Muscle of leg (tissue), 3 donors: ENCODE measurements at regions not wholly inside any gene's neighbourhood (a gene's known extent, or its start where the extent isn't known, plus 50 kb on each side); places are given as distances from the start of the nearest gene placed in this dataset.
A peak's percentile ranks its signal among the peaks of the same experiment; 100 is the strongest.

ENCODE experiments used
- DNase-seq: peaks from one replicate; pipeline ENCODE4 v3.0.0; 2013
- H3K27ac ChIP-seq: one replicate; pipeline ENCODE4 v1.5.1; 2013; ENCODE audit warnings: mild to moderate bottlenecking, low read length, control low read depth
- H3K27me3 ChIP-seq: one replicate; pipeline ENCODE4 v1.6.1; 2013; ENCODE audit warnings: low read length; ENCODE audit not compliant: control insufficient read depth, insufficient read depth
- H3K36me3 ChIP-seq: one replicate; pipeline ENCODE4 v1.6.1; 2013; ENCODE audit warnings: low read length; ENCODE audit not compliant: control insufficient read depth, insufficient read depth
- H3K4me1 ChIP-seq: one replicate; pipeline ENCODE4 v1.6.1; 2013; ENCODE audit warnings: low read length; ENCODE audit not compliant: control insufficient read depth, insufficient read depth
- H3K4me3 ChIP-seq: one replicate; pipeline ENCODE4 v1.5.1; 2013; ENCODE audit warnings: low read length, control low read depth
- H3K9me3 ChIP-seq: replicated peaks from 2 replicates; pipeline ENCODE4 v1.6.1; 2013; ENCODE audit warnings: low read depth, low read length; ENCODE audit not compliant: control insufficient read depth
- WGBS: methylation state at CpG from one replicate; pipeline ENCODE4 v1.1.5; 2013; ENCODE audit warnings: missing lambda C conversion rate; ENCODE audit not compliant: insufficient coverage; 5-methylcytosine and 5-hydroxymethylcytosine counted together

- no CpG with 5 or more reads among the region's 6 CpGs for whole genome bisulfite sequencing
Measured at GRCh38 chr2:238709325-238710025, 138.4 kb upstream of the TWIST2 start.

GRCh38 chr2:238710032-238710735 lies 137.7 kb upstream of the TWIST2 start:
- H3K4me3 ChIP-seq, result no peak overlapping the region
- DNase-seq, result peak; percentile 95
- peaks cover 11% of the 10 kb centered on the region for H3K4me1 ChIP-seq
- peak overlapping the region; percentile 72 for H3K27ac ChIP-seq
- H3K27me3 ChIP-seq, result peaks cover 2% of the 10 kb centered on the region
- no CpG with 5 or more reads among the region's 1 CpG for WGBS
- H3K36me3 ChIP-seq, result no peaks in the 10 kb centered on the region
- no peaks in the 10 kb centered on the region for H3K9me3 ChIP-seq

More at GRCh38 chr2:238709325-238710025, 138.4 kb upstream of the TWIST2 start:
- peak; percentile 97 for DNase-seq
- H3K9me3 ChIP-seq, result no peaks in the 10 kb centered on the region
- H3K27me3 ChIP-seq, result peaks cover 2% of the 10 kb centered on the region
- peaks cover 11% of the 10 kb centered on the region for H3K4me1 ChIP-seq
- H3K36me3 ChIP-seq, result no peaks in the 10 kb centered on the region
- no peak overlapping the region for H3K4me3 ChIP-seq
- peak overlapping the region; percentile 72 for H3K27ac ChIP-seq

- no peak overlapping the region for H3K4me3 ChIP-seq
- DNase-seq, result peak; percentile 40
- no CpG with 5 or more reads among the region's 4 CpGs for WGBS
- H3K9me3 ChIP-seq, result no peaks in the 10 kb centered on the region
- peaks cover 11% of the 10 kb centered on the region for H3K4me1 ChIP-seq
- peaks cover 2% of the 10 kb centered on the region for H3K27me3 ChIP-seq
- H3K27ac ChIP-seq, result peak overlapping the region; percentile 72
- H3K36me3 ChIP-seq, result no peaks in the 10 kb centered on the region
Measured at GRCh38 chr2:238710787-238711186, 137.1 kb upstream of the TWIST2 start.

GRCh38 chr2:238711346-238711745 lies 136.5 kb upstream of the TWIST2 start:
- Histone ChIP-seq H3K9me3 (no peaks in the 10 kb centered on the region), H3K4me3 (no peak overlapping the region), H3K27me3 (peaks cover 2% of the 10 kb centered on the region), H3K27ac (peak overlapping the region; percentile 72), H3K36me3 (no peaks in the 10 kb centered on the region), H3K4me1 (peaks cover 11% of the 10 kb centered on the region)
- no peak for DNase-seq
- 72% methylated on average over 3 of the region's 5 CpGs for WGBS

GRCh38 chr2:238712011-238712410 lies 135.9 kb upstream of the TWIST2 start:
- Histone ChIP-seq H3K36me3 (no peaks in the 10 kb centered on the region), H3K4me1 (peaks cover 11% of the 10 kb centered on the region), H3K27me3 (peaks cover 2% of the 10 kb centered on the region), H3K9me3 (no peaks in the 10 kb centered on the region), H3K27ac (no peak overlapping the region), H3K4me3 (no peak overlapping the region)
- 89% methylated on average over 3 of the region's 4 CpGs for WGBS
- DNase-seq, result no peak

- 97% methylated on average over 6 of the region's 6 CpGs for WGBS
- Histone ChIP-seq H3K4me1 (peaks cover 11% of the 10 kb centered on the region), H3K27ac (no peak overlapping the region), H3K36me3 (no peaks in the 10 kb centered on the region), H3K9me3 (no peaks in the 10 kb centered on the region), H3K27me3 (peaks cover 2% of the 10 kb centered on the region), H3K4me3 (no peak overlapping the region)
- DNase-seq, result no peak
Measured at GRCh38 chr2:238713198-238713826, 134.6 kb upstream of the TWIST2 start.

- 38% methylated on average over 8 of the region's 9 CpGs for whole genome bisulfite sequencing
- Histone ChIP-seq H3K27ac (no peak overlapping the region), H3K27me3 (peaks cover 2% of the 10 kb centered on the region), H3K36me3 (no peaks in the 10 kb centered on the region), H3K9me3 (no peaks in the 10 kb centered on the region), H3K4me3 (no peak overlapping the region), H3K4me1 (peaks cover 11% of the 10 kb centered on the region)
- peak; percentile 76 for DNase-seq
Measured at GRCh38 chr2:238714038-238714528, 133.8 kb upstream of the TWIST2 start.

- Histone ChIP-seq H3K4me1 (peaks cover 8% of the 10 kb centered on the region), H3K9me3 (no peaks in the 10 kb centered on the region), H3K27me3 (peaks cover 9% of the 10 kb centered on the region), H3K27ac (no peak overlapping the region), H3K36me3 (no peaks in the 10 kb centered on the region), H3K4me3 (no peak overlapping the region)
- no peak for DNase-seq
- WGBS, result 86% methylated on average over 2 of the region's 12 CpGs
Measured at GRCh38 chr2:238716171-238716570, 131.7 kb upstream of the TWIST2 start.

- no peak for DNase-seq
- Histone ChIP-seq H3K9me3 (no peaks in the 10 kb centered on the region), H3K36me3 (no peaks in the 10 kb centered on the region), H3K27me3 (peaks cover 9% of the 10 kb centered on the region), H3K27ac (no peak overlapping the region), H3K4me3 (no peak overlapping the region), H3K4me1 (peaks cover 4% of the 10 kb centered on the region)
- 72% methylated on average over 14 of the region's 17 CpGs for WGBS
Measured at GRCh38 chr2:238716585-238716984, 131.3 kb upstream of the TWIST2 start.

- Histone ChIP-seq H3K36me3 (no peaks in the 10 kb centered on the region), H3K27me3 (peaks cover 9% of the 10 kb centered on the region), H3K27ac (no peak overlapping the region), H3K4me3 (no peak overlapping the region), H3K9me3 (no peaks in the 10 kb centered on the region), H3K4me1 (peaks cover 4% of the 10 kb centered on the region)
- 86% methylated on average over 8 of the region's 9 CpGs for WGBS
- no peak for DNase-seq
Measured at GRCh38 chr2:238717084-238717483, 130.8 kb upstream of the TWIST2 start.
